GM18511 (cell line): ENCODE measurements at regions not wholly inside any gene's neighbourhood (a gene's known extent, or its start where the extent isn't known, plus 50 kb on each side); places are given as distances from the start of the nearest gene placed in this dataset.
"Not testable (repeated sequence)": the region's sequence is repeated elsewhere in the genome, so short reads cannot be mapped to it uniquely, and the experiment has no call there.

Experiments used
- ATAC-seq: cut with Tn5 transposase; IDR thresholded peaks from one replicate; pipeline ENCODE4 v1.9.1; 2021; ENCODE audit warnings: mild to moderate bottlenecking, moderate library complexity; ENCODE audit not compliant: unreplicated experiment

- ATAC-seq, result peak; percentile 79
Observed at GRCh38 chr17:30731210-30732132, 93.0 kb downstream of the CRLF3 start.

GRCh38 chr17:30730837-30731209, 93.7 kb downstream of the CRLF3 start:
- not testable (repeated sequence) for ATAC-seq

DNA sequence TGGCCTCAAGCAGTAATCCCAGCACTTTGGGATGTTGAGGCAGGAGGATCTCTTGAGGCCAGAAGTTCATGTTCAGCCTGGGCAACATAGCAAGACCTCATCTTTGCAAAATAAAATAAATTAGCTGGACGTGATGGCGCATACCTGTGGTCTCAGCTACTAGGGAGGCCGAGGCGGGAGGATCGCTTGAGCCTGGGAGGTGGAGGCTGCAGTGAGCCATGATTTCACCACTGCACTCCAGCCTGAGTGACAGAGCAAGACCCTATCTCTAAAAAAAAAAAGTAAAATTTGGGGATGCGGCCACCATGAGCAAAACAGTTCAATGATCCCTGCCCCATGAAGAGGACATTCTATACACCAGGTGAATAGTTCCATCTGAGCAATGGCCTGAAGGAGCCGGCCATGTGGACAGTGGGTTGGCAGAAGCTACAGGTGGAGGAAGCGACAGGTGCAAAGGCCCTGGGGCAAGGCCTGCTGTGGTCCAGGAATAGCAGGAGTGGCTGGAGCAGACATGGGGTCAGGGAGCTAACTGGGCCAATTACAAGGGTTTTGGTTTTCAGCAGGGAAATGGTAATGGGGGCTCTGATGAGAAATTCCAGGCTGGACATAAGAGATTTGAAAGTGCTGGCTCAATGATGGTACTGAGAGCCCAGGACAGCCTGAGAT, 94.2 kb downstream of the CRLF3 start:
- ATAC-seq, result not testable (repeated sequence)

- ATAC-seq, result not testable (repeated sequence)
Observed at GRCh38 chr17:30729471-30730170, 94.9 kb downstream of the CRLF3 start.

DNA sequence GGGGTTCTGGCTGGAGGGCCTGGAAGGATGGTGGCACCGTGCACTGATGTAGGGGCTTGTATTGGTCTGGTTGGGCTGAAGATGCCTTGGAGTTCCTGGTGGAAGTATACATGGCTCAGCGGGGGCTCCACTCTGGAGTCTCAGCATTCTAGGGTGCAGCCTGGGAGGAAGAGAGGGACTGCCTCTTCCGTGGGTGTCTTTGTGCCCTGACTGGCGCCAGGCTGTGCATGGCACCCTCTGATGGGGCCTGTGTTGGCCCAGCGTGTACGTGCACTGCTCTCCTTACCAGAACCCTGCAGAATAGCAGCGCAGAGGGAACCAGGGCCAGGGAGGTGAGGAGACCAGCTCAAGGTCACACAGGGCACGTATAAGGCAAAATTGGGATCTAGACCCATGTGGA, 97.0 kb downstream of the CRLF3 start:
- not testable (repeated sequence) for ATAC-seq

GRCh38 chr17:30726734-30727133, 97.8 kb downstream of the CRLF3 start:
- ATAC-seq, result not testable (repeated sequence)

DNA sequence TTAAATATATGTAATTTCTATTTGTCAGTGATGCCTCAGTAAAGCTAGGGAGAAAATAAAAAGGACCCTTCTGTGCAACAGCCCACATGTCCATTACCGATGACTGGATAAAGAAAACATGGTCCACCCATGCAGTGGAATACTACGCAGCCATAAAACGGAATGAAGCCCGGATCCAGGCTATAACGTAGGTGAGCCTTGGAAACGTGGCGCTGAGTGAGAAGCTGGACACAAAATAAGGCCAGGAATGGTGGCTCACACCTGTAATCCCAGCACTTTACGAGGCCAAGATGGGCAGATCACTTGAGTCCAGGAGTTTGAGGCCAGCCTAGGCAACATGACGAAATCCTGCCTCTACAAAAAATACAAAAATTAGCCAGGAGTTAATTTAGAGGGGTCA, 98.2 kb downstream of the CRLF3 start:
- ATAC-seq, result not testable (repeated sequence)

DNA sequence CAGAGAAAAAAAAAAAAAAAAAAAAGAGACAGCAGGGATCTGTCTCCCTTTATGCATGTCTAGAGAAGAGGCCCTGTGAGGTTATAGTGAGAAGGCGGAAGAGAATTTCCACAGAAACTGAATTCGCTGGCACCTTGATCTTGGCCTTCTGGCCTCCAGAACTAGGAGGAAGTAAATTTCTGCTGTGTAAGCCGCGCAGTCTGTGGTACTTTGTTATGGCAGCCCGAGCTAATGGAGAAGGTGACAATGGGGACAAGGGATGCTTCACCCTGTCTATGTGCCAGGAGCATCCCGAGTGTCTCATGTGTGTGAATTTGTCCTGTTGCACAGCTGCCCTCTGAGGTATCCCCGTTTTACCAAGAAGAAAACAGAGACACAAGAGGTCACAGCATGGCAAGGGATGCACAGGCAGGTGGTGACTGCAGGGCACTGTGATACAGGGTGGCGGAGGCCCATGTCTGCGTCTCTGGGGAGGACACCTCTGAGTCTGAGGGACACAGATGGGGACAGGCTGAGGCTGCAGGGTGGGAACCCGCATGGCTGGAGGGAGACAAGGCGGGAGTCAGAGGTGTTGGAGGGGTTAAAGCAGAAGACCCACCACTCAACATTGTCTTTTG, 100.3 kb downstream of the CRLF3 start:
- not testable (repeated sequence) for ATAC-seq

DNA sequence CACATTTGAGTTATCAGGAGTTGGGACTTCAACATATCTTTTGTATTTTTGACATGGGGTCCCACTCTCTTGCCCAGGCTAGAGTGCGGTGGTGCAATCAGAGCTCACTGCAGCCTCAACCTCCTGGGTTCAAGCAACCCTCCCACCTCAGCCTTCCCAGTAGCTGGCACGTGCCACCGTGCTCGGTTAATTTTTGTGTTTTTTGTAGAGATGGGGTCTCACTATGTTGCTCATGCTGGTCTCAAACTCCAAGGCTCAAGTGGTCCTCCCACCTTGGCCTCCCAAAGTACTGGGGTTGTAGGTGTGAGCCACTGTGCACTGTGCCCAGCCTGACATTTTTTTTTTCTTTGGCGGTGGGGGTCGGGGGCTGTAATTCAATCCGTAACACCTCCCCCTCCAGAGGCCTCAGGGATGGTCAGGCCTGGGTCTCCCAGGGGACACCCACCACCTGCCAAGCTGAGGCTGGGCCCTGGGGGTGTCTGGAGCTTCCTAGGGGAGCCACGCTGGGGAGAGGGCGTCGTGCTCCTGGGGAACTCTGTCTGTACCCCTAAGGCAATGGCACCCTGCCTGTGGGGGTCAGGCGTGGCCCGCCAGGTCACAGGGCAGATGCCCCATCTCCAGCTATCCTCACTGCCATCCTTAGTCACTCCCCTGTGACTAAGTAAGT, 102.2 kb downstream of the CRLF3 start:
- ATAC-seq, result not testable (repeated sequence)

DNA sequence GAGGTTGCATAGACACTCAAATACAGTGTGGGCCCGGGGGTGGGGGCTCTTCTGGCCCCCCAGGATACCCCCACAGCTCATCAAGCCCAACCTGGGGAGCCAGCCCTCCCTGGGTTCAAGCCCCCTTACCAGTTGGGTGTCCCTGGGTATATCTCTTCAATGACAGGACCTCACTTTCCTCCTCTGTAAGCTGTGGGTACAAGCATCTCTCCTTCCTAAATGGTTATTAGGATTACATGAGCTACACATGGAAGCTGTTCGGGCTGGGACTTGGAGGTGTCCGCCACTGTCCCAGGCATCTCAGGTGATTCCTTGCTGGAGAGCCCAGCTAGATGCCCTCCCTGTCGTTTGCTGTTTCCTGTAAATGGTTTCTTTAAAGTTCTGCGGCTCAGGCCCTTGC, 103.5 kb downstream of the CRLF3 start:
- ATAC-seq, result not testable (repeated sequence)

DNA sequence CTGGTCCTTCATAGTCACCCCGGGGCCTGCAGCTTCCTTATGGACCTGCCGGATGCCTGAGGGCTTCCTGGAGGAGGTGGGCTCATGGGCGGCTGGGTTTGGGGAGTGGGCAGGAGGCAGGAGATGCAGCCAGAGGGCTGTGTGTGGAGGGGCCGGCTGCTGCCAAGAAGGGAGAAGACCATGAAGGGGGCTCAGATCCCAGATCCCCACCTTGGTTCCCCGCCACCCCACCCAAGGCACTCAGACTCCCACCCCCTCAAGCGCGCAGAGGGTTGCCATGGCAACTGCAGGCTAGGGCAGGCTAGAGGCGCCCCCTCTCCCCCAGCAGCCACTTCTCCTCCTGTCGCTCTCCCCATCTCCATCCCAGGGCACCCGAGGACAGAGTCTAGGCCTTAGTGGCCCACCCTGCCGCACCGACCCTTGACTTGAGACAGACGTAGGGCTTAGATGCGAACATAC, 104.5 kb downstream of the CRLF3 start:
- ATAC-seq, result no peak

- ATAC-seq, result not testable (repeated sequence)
Observed at GRCh38 chr17:30719131-30719973, 105.1 kb downstream of the CRLF3 start.

GRCh38 chr17:30718691-30719090, 105.8 kb downstream of the CRLF3 start:
- not testable (repeated sequence) for ATAC-seq

GRCh38 chr17:30718099-30718447, 106.4 kb downstream of the CRLF3 start:
- ATAC-seq, result not testable (repeated sequence)

GRCh38 chr17:30717291-30718098, 107.0 kb downstream of the CRLF3 start:
- no peak for ATAC-seq

GRCh38 chr17:30716461-30717290, 107.8 kb downstream of the CRLF3 start:
- ATAC-seq, result no peak

- ATAC-seq, result peak; percentile 59
Observed at GRCh38 chr17:30714825-30715622, 109.5 kb downstream of the CRLF3 start.
